SK-N-SH (cell line): ENCODE measurements at regions not wholly inside any gene's neighbourhood (a gene's known extent, or its start where the extent isn't known, plus 50 kb on each side); places are given as distances from the start of the nearest gene placed in this dataset.

Source experiments
- CTCF ChIP-seq: fragments of 200-600 bp; sonication (generic); IDR thresholded peaks from 2 replicates; pipeline ENCODE4 v1.6.1; 2017; ENCODE audit warnings: antibody characterized with exemption, mild to moderate bottlenecking, moderate library complexity
- GABPA ChIP-seq: IDR thresholded peaks from 2 replicates; pipeline ENCODE4 v1.4.0; 2012; ENCODE audit warnings: low read depth, mild to moderate bottlenecking
- GATA2 ChIP-seq: sonication (generic); formaldehyde crosslinking; IDR thresholded peaks from 2 replicates; pipeline ENCODE4 v1.5.0; 2020; ENCODE audit warnings: mild to moderate bottlenecking, missing genetic modification reagents
- MEF2A ChIP-seq: IDR thresholded peaks from 2 replicates; pipeline ENCODE4 v1.4.0; 2012; ENCODE audit warnings: low read depth, borderline replicate concordance
- POLR2AphosphoS5 ChIP-seq: IDR thresholded peaks from 2 replicates; pipeline ENCODE4 v1.6.1; 2012; ENCODE audit warnings: low read depth, low read length
- SMC3 ChIP-seq: IDR thresholded peaks from 2 replicates; pipeline ENCODE4 v1.6.1; 2012; ENCODE audit warnings: low read depth, low read length, improper control_type of control experiment
- YY1 ChIP-seq: IDR thresholded peaks from 2 replicates; pipeline ENCODE4 v1.4.0; 2012; ENCODE audit warnings: low read depth, mild to moderate bottlenecking
- TF ChIP-seq, protein P1 (sequence below): fragments of 150-350 bp; IDR thresholded peaks from 2 replicates; pipeline ENCODE4 v1.6.1; 2017; ENCODE audit warnings: antibody characterized with exemption, low read length, low read depth, borderline replicate concordance

DNA sequence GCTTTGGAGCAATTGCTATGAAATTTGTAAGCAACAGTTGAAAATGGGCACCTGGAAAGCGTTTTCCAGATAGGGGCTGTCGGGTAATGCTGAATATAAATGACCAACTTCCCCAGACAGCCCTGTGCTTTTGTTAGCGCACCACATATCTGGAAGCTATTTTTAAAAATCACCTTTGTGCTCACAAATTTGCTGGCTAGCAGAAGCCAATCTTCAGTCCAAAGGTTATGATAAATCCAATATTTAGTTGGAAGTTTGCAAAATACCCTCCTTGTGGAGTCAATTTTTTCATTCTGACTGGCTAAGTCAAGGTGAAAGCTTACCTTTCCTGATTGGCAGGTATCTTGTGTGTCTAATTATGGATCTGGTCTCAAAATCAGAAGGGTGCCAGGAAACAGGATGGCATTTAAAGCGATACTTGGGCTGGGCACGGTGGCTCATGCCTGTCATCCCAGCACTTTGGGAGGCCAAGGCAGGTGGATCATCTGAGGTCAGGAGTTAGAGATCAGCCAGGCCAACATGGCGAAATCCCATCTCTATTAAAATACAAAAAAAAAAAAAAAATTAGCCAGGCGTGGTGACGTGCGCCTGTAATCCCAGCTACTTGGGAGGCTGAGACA lies 124.1 kb upstream of the AJAP1 start:
- TF ChIP-seq, protein P1, sequence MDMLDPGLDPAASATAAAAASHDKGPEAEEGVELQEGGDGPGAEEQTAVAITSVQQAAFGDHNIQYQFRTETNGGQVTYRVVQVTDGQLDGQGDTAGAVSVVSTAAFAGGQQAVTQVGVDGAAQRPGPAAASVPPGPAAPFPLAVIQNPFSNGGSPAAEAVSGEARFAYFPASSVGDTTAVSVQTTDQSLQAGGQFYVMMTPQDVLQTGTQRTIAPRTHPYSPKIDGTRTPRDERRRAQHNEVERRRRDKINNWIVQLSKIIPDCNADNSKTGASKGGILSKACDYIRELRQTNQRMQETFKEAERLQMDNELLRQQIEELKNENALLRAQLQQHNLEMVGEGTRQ: no peak
- TF ChIP-seq CTCF: no peak
- TF ChIP-seq SMC3: no peak
- no peak for TF ChIP-seq POLR2AphosphoS5
- no peak for TF ChIP-seq YY1
- no peak for TF ChIP-seq GATA2
- TF ChIP-seq GABPA: no peak
- no peak for TF ChIP-seq MEF2A
